ENCODE measurements at regions not wholly inside any gene's neighbourhood (a gene's known extent, or its start where the extent isn't known, plus 50 kb on each side); places are given as distances from the start of the nearest gene placed in this dataset.

DNA sequence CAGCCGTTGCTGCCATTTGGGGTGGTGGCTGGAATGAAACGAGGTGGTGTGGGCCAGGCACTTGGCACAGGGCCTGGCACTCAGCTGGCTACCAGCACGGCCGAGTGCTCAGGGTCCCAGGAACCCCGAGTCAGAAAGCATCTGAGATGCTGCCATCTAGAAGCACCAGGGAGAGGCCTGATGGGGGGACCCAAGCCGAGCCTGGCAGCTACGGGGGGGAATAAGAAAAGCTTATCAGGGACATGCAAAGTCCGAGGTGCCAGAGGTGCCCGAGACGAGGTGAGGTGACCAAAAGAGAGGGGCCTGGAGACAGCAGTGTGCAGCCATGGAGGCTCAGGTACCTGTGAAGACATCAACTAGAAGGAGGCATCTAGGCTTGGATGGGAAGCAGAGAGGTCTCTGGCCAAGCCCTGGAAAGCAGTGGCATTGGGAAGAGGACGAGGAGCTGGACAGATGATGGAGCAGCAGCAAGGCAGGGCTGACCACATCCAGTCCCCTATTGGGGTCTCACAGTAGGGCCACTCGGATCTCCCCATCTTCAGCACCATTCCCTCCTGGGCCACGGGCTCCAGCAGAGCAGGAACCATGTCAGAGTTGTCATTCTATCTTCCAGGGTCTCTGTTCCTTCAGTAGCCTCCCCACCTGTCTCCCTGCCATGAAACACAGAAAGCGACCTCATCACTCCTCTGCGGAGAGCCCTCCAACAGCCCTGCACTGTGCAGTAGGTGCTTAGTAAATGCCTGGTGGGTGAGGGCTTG lies 59.3 kb upstream of the DIO3 start:
- in situ Hi-C loops (cut with MboI; ENCODE audit: low sequenced_read_pairs): no loop called here

DNA sequence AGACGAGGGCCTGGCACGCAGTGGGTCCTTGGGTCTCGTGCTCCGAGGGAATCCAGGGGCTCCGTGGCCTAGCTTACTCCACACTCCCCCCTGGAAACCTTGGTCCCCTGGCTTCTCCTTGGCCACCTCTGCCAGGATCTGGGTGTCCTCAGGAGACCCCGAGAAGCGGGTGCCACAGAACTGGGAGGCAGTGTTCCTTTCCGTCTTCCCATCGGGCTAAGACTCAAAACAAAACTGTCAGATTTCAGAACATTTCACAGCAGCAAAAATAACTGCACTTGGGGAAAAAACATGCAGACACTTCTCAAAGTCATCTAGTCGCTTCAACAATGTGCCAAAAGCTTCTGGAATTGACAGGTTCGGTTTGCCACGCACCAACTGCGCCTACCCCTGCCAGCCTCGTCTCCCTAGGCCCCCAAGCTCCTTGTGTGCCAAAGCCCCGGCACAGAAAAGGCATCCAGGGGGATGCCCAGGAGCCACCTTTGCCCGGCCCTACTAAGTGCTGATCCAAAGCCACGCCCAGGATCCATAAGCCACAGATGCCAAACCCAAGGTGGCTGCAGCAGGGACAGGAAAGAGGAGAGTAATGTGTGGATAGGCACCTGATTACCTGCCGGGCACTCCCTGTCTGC lies 58.4 kb upstream of the DIO3 start:
- in situ Hi-C loops (cut with MboI; ENCODE audit: low sequenced_read_pairs): no loop called here

GRCh38 chr14:101503431-101504095 lies 57.7 kb upstream of the DIO3 start:
- in situ Hi-C loops (cut with MboI; ENCODE audit: low sequenced_read_pairs): no loop called here

- in situ Hi-C loops (cut with MboI; ENCODE audit: low sequenced_read_pairs): no loop called here
Observed at GRCh38 chr14:101504096-101504948, 57.0 kb upstream of the DIO3 start.

- in situ Hi-C loops (cut with MboI; ENCODE audit: low sequenced_read_pairs): no loop called here
Observed at GRCh38 chr14:101505236-101505970, 55.9 kb upstream of the DIO3 start.

- in situ Hi-C loops (cut with MboI; ENCODE audit: low sequenced_read_pairs): no loop called here
Observed at GRCh38 chr14:101506211-101506925, 54.9 kb upstream of the DIO3 start.

DNA sequence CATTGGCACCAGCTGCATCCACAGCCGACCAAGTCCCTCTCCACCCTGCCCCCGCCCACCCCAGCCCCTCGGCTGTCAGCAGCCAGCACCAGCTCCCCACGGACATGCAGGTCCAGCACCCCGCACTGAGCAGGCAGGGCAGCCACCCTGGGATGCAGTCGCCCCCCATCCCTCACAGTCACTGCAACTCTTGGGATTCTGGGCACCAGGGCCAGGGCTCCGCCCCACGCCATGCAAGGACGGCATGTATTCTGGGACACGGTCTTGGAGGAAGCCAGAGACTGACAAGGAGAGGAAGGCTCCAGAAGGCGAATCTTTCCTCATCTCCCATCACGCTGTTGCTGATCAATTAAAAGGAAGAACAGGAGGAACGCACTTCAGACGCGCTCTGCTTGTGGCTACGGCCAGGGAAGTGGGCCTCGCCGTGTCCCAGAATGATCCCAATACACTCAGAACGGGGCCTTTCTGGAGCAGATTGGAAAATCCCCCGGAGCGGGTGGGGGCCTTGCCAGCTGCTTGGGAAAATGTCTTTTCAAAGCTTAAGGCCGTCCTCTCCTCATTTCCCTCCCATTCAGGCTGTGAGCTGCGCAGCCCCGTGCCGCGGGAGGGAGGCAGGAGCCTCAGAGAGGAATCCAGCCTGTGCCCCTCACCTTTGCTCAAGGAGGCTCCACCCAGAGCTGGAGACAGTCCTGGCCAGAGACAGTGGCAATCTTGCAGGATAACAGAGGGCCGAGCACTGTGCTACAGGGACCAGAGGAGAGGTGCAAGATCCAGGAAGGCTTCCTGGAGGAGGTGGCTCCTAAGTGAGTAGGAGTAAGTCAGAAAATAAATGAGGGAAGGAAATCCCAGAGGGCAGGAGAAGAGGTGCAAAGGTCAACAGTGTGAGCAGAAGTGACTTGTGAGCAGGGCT lies 54.1 kb upstream of the DIO3 start:
- in situ Hi-C loops (cut with MboI; ENCODE audit: low sequenced_read_pairs): no loop called here

DNA sequence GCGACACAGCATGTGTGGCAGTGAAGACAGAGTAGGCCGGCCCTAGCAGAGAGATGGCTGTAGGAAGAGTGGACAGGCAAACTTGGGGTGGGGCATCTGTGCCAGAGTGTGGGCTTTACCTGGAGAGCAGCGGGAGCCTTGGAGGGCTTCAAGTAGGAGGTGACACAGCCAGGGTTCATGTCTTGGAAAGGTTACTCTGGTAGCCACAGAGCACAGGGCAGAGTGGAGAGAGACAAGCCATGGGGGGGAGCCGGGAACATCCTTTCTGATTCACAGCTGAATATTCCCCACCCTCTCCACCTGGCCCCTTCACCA lies 53.5 kb upstream of the DIO3 start:
- in situ Hi-C loops (cut with MboI; ENCODE audit: low sequenced_read_pairs): no loop called here

DNA sequence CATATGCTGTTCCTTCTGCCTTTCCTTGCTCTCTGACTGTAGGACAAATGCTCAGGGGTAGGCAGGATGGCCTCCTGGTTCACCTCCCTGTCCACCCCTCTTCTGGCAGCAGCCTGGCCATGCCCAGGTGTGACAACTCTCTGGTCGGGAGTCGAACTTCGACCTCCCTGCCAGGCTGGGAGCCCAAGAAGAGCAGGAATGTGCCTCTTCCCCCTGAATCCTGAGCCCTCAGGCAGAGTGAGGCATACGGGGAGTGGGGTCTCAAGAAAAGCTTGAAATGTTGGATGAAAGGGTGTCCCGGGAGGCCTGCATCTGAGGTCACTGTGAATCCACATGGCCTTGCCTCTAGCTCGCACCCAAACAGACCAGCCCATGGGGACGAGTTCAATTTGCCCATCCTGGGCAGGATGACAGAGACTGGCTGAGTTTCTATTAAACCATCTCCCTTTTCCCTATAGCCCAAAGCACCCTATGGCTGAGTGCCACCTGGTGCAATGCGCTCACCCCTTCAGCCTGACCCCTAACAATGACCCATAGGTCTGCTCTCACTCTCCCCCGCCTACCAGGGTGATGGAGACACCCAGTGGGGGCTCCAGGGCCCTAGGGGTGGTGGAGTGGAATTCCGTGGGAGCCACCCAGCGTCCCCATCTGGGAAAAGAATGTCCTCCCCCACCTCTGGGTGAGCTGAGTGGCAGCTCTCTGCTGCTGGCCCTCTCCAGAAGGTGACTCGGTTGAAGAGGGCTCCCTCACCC lies 52.9 kb upstream of the DIO3 start:
- in situ Hi-C loops (cut with MboI; ENCODE audit: low sequenced_read_pairs): no loop called here

GRCh38 chr14:101508948-101509729 lies 52.2 kb upstream of the DIO3 start:
- in situ Hi-C loops (cut with MboI; ENCODE audit: low sequenced_read_pairs): no loop called here

GRCh38 chr14:101509730-101510371 lies 51.4 kb upstream of the DIO3 start:
- in situ Hi-C loops (cut with MboI; ENCODE audit: low sequenced_read_pairs): no loop called here

DNA sequence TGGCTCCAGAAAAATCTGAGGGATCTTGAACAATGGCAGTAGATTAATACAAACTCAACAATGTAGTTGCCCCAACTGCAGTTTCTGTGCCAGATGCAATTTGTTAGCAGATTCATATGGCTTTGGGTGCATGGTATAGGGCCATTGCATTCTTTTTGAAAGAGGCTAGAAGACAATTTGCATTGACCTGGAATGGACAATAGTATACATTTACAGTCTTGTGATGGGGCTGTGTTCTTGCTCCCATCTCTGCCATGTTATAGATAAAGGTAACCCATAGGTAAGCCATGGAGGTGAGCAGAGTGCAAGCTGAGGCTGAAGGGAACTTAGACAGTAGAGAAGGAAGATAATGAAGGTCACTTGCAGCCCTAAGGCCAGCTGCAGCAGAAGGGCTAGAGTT lies 50.1 kb upstream of the DIO3 start:
- in situ Hi-C loops (cut with MboI; ENCODE audit: low sequenced_read_pairs): no loop called here

Measured in HL-60/S4 (cell line).